GM18519 (cell line): ENCODE measurements at regions not wholly inside any gene's neighbourhood (a gene's known extent, or its start where the extent isn't known, plus 50 kb on each side); places are given as distances from the start of the nearest gene placed in this dataset.
A peak's percentile ranks its signal among the peaks of the same experiment; 100 is the strongest.
"Not testable (repeated sequence)": the region's sequence is repeated elsewhere in the genome, so short reads cannot be mapped to it uniquely, and the experiment has no call there.

ENCODE experiments used
- ATAC-seq: cut with Tn5 transposase; IDR thresholded peaks from one replicate; pipeline ENCODE4 v1.9.1; 2021; ENCODE audit warnings: mild to moderate bottlenecking, moderate library complexity; ENCODE audit not compliant: unreplicated experiment, low FRiP score

DNA sequence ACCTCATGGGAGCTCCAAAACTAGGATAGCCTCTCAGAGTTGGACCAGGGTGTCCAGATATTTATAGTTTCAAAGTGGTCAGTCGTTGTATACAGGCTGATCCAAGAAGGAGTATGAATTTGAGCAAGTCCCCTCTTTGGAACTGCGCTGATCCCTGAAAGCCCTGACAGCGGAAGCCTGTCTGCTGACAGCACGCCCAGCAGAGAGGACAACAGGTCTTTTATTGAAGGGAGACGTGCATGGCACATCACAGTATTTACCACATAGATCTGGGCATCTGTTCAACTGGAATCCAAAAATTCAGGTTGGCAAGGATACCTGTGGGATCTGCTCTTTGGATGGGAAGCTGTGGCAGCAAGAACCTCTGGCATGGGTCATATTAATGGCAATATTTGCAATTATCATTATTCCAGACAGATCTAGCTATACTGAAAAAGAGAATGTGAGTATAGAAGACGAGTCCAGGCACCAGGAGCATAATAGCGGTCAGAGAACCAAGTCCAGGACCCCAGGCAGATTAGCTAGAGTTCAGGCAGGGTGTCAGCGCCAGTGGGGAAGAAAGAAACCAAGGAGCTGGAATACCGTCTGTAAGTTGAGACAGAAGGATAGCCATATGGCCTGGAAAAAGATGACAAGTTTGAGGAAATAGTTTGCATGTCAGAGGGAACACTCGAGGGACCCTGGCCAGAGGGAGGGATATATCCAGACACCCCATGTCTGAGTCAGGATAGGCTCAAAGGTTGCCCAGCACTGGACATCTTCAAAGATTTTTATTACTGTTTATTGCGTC, 260.4 kb upstream of the FANCL start:
- ATAC-seq, result no peak

DNA sequence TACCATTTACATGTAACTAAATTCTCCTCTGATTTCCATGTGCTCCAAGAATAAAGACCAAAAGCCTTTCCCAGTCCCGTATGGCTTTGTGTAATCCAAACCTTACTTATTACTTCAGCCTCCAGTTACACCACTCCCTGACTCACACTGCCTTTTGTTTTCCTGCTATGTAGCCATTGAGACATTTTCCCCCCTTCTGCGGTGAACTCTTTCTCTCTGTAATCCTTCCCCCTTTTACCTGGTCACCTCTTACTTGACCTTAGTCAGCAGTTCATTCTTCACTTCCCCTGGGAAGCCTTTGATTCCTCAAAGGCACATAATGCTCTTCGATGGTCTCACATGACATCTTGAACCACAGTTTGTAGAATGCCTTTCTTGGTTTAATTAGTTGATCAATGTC, 256.0 kb upstream of the FANCL start:
- no peak for ATAC-seq

DNA sequence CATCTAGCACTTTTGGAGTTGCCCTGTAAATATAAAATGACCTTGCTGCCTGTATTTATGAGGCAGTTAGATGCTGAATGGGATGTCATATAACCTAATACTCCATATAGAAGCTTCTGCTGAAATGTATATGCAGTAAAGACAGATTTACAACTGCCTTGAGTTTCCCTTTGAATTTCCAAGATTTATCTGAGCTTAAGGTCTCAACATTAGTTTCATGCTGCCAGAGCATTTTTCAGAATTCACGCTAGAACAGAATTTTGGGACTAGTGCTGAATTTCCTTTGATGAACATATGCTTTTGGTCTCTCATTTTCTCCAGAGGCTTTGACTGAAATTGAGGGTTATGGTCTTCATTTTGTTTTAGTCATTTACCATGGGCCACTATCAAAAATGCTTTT, 254.7 kb upstream of the FANCL start:
- no peak for ATAC-seq

DNA sequence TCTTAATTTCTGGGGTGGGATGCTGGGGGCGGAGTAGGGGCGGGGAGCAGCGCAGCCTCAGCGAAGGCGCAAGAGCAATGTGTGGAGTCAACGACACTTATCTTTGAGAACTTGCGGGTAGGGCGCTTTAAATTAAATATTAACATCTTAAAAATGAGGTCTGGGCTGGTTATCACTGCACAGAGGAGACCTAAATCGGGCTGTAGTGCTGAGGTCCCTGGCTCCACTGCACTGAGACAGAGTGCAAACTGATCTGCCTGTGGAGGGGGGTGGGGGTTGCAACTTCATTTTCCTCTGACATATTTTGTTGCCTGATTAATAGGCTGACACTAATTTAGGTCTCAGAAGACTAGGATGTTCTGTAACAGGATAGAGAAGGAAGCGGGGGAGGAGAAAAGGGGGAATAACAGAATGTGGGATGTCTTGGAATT, 253.0 kb upstream of the FANCL start:
- ATAC-seq, result no peak

DNA sequence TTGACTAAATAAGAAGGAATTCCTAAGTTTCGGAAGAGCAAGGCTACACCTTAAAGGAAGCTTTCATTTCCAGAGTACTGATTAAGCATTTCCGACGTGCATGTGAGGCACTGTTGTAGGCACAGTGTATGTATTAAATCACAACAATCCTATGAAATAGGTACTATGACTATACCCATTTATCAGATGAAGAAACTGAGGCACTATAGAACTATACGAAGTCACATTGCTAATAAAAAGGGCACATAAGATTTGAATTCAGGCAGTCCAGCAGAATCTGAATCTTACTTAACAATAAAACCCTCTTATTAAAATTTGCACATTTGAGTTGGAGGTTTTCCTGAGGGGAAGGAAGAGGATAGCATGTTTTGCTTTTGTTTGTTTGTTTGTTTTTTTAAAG, 243.5 kb upstream of the FANCL start:
- ATAC-seq, result no peak

DNA sequence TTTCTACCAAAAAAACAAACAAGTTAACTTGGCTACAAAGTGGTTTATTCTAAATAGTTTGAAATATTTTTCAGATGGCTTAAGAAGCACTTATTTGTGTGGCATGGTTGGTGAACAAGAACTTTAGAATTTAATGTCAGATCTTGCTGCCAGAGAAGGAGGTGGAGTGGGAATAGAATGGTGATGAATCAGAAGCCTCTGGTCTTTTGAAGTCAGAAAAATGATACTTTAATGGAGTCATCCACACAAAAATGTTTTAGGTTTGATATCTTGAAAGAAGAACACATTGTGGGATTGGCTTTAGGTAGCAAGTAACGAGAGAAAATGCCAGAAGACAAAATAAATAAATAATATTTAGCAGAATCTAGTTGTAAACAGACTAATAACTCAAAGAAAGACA, 243.1 kb upstream of the FANCL start:
- no peak for ATAC-seq

DNA sequence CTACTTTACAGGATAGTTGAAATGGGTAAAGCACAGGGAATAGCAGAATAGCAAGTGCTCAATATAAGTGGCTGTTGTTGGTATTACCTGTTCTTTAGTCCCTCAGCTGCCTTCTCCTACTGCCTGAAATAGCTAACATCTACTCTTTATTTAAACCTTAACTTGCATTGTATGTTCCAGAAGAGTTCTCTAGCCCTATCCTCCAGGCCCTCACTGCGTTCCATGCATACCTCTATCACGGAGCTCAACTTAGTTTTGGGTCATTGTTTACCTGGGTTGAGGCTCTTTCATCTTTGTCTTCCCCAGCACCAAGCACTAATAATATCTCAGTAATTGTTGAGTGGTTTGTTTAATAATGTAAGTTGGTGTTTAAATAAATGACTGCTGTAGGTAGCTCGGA, 242.2 kb upstream of the FANCL start:
- ATAC-seq, result no peak

DNA sequence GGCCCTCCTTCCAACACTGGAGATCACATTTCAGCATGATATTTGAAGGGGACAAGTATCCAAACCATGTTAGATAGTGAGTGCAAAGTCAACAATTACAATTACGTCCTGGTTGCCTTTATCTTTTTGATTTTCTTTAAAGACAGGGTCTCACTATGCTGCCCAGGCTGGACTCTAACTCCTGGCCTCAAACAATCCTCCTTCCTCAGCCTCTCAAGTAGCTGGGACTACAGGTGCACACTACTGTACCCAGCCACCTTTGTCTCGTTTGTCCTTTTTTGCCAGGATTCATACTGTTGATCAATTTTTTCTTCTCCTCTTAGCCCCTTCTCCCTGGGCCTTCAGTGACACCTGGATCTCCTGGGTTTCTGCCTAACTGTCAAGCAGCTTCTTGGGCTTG, 240.5 kb upstream of the FANCL start:
- ATAC-seq, result no peak

DNA sequence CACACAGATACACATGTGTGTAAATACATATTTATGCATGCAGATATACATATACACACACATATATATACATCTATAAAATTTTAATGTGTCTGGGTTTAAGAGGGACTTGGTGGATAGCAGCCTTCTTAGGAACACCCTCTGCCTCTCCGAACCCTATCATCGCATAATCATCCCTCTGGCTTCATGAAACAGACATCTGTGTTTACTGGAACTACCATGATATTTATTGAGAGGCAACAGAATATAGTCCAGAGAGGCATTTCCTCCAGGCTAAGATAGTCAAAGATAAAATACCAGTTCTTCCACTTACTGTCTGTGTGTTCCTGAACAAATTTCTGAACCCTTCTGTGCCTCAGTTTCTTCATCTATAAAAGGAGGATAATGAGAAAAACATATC, 239.0 kb upstream of the FANCL start:
- ATAC-seq, result no peak

DNA sequence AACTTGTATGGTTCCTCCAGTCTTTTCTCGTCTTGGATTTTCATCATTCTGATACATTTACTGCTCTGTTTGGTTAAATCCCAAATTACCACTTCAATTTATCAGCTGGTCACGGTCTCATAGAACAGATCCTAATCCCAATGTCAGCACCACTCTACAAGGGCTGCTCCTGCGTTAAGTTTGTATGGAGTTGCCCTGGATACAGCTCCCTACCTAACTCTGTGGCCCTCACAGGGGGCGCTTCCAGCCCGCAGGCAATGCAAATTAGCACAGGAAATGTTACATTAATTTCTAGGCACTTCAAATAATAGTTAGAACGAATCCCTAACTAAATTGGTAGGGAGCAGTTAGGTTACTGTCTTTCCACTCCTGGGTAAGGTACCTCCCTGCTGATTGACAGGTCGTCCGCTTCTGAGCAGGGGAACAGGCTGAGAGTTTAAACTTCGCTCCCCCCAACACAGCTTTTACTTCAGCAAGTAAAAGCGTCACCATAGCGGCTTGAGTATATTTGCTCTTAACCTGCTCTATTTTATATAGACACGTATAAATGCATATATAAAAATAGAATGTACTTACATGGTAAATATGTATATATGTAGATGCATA, 238.5 kb upstream of the FANCL start:
- ATAC-seq, result no peak

DNA sequence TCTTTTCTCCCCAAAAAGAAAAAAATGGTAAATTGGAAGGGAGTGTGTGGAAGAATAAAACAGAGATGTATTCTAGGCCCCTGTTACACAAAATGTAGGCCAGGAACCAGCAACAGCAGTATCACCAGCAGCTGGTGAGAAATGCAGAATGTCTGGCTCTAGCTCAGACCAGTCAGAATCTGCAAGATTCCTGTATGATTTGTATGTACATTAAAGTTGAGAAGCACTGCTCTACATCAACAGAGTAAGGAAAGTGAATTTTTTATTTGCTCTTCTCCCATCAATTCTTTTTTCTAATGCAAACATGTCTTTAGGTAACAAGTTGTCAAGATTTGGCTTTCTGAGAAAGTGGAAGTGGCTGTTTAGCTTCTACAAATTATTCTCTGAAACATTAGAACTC, 235.4 kb upstream of the FANCL start:
- no peak for ATAC-seq

DNA sequence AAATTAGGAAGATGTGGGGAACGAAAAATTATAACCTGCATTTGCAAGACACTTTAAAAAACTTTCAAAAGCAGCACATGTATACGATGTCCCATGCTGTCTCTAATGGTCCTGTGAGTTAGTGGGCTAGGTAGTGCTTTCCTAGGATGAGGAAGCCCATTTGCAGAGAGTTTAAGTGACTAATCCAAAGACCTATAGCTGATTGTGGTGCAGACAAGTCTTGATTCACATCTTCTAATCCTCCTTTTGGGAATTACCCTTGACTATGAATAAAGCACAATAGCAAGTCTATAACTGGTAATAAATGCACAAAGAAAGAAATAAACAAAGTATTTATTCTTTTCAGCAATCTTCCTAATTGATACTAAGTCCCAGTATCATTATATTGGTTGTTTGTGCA, 234.6 kb upstream of the FANCL start:
- no peak for ATAC-seq

DNA sequence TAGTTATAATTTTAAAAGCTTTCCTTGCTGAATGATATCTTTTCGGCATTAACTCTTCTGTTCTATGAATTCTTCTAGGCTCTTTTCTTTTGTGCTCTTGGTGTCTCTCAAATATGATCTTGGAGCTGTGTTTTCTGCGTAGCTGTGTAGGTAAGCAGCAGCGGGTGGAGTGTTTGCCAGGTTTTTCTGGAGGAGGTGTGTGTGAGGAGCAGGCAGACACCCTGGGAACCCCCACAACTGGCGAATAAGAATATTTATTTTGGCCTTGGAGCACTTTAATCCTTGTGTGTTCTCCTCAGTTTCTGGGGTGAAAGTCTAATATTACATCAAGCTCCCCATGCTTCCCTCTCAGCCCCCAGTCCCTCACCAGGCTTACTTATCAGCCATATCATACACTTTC, 232.0 kb upstream of the FANCL start:
- no peak for ATAC-seq

DNA sequence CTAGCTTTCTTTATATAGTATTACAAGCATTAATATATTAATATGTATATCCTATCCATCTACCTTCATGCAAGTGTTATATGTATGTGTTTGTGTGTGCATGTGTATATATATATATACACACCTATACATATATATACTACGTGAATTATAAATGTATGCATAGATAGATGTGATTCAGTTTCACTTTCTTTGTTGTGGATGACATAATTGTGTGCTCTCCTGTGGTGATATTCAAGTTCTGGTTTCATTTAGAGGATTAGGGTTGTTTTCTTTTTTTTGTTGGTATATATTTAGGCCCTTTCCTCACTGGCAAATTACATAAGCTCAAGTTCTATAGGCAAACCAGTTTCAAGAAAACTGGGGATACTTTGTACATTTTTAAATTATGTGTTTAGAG, 225.7 kb upstream of the FANCL start:
- peak; percentile 73 for ATAC-seq

DNA sequence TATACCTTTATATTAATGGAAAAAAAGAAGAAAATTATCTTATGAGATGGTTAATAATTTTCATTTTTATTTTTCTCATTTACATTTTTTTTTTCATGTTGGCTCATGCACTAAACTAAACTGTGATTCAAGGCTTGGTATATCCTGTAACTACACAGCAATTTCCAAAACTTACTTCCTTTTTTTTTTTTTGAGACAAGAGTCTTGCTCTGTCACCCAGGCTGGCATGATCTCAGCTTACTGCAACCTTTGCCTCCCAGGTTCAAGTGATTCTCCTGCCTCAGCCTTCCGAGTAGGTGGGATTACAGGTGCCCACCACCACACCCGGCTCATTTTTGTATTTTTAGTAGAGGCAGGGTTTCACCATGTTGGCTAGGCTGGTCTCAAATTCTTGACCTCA, 224.9 kb upstream of the FANCL start:
- not testable (repeated sequence) for ATAC-seq

DNA sequence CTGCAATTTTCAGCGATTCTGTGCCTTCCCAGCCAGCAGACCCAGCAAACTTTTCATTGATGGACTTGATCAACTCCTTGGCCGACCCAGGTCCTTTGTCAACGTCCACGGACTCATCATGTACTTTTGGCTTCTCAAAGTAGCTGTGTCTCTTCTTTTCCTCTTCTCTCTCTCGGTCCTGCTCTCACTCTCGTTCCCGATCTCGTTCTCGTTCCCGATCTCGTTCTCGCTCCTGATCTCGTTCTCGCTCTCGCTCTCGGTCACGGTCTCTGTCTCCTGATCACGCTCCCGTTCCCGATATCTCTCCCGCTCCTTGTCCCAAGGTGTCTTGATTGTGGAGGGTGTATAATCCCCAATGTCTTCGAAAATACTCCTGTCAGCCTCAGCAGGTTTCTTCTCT, 219.5 kb upstream of the FANCL start:
- ATAC-seq, result no peak

DNA sequence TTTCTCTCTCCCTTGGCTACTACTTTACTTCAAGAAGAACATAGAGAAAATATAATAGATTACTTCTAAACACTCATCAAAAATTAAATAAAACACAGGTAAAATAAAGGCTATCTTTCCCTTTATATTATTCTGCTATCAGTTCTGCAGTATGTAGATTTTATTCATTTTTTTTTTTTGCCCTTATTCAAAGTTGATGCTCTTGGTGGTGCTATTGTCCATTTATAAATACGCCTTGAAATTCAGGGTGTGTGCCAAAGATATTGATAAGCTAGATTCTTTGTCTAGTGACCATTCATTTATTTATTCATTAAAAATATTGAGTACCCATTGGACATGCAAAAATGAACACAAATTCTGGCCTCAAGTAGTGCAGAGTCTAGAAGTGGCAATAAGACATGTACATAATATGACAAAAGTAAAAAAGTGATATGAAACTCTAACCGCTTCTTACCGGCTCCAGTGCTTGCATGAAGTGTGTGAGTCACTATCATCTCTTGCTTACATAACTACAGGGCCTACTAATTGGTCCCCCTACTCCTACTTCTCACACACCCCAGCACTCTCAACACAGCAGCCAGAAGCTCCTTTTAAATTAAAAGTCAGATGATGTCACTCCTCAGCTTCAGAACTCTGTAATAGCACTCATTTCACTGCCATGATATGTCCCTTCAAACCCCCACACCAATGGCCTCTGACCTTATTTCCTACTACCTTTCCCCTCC, 208.3 kb upstream of the FANCL start:
- ATAC-seq, result peak; percentile 98

DNA sequence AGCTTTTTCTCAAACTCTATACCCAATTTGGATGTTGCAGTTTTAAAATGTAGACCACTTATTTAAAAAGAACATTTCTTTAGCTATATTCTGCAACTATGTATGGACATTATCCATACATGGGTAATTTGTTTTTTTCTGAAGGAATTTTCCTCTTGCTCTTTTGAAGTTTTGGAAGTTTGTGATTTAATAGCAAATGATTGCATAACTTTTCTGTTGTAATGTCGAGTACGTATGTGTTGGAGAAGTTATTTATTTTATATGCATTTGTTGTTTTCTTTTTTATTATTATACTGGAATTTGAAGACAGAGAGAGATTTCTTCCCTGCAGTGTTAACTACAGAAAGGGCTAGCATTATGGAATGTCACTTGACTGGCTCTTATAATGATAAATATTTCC, 207.7 kb upstream of the FANCL start:
- no peak for ATAC-seq

DNA sequence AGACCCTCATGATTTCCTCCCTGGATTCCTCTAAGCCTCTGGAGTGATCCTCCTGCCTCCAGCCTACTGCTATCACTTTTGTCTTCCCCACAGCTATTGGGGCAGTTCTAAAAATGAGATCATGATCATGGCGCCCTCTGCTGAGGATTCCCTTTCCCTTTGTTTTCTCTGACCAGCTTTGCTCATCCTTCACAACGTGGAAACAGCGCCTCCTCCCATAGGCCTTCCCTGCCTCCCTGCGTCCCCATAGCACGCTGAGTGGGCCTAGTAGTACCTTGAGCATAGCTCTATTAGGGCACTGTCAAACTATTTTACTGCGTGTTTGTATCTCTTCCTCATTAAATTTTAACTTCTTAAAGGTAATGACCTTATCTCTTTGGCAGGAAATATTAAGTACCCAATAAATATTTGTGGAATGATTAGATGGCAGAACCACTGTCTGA, 207.0 kb upstream of the FANCL start:
- no peak for ATAC-seq

DNA sequence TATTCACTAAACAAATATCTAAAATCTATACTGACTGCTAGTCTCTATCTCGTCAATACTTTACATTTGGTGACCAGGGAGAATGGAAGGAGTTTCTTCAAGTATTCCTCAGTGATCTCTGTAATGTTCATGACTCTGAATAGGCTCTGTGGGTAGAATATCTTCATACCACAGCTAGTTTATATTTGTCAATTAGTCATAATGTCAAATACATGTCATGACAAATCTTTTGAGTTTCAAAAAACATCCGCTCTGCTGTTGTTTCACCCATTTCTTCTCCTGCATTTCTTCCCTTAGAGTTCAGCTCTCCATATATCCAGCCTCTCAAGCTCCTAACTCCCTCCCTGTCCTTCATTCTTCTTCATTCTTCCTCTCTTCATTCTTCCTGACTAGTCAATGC, 206.5 kb upstream of the FANCL start:
- no peak for ATAC-seq

DNA sequence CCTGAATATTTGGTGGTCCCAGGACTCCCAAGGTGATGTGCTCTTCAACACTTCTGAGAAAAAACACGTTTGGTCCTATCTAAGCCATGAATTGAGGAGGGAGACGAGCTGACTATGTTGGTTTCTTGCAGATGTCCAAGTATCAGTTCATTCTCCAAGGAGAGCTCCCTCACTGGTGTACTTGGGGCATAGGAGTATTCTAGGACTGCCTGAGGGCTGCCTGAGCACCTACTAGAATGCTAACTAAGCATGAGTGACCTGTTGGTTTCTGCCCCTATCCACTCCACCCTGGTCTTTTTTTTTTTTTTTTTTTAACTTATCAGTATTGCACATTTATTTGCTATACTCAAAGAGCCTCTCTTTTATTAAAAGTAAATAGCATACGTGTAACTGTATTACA, 200.5 kb upstream of the FANCL start:
- no peak for ATAC-seq

DNA sequence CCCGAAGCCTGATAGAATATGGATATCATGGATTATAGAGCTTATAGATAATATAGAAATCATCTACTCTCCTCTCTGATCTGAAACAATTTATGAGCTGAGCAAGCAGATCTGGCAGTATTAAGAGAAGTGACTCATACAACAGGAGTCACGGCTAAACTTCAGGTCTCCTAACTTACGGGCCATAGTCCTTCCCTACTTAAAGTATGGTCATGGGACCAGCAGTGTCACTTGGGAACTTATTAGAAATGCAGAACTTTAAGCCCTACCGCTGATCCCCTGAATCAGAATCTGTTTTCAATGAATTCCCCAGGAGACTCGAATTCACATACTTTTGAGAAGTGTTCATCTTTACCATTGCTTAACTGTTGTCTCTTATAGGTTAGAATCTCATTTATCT, 195.7 kb upstream of the FANCL start:
- no peak for ATAC-seq
